Neural cell (in vitro differentiated cells): ENCODE measurements at regions not wholly inside any gene's neighbourhood (a gene's known extent, or its start where the extent isn't known, plus 50 kb on each side); places are given as distances from the start of the nearest gene placed in this dataset.

Experiments used
- EP300 ChIP-seq: fragments of 450-650 bp; conservative IDR thresholded peaks from 2 replicates; pipeline ENCODE4 v1.6.1; 2014; ENCODE audit warnings: antibody characterized with exemption, mild to moderate bottlenecking, moderate library complexity; ENCODE audit not compliant: poor library complexity, severe bottlenecking
- EZH2 ChIP-seq: fragments of 200-600, 300-800 bp; shearing (Covaris generic), sonication (generic); IDR thresholded peaks from 2 replicates; pipeline ENCODE4 v1.6.1; 2014; ENCODE audit warnings: antibody characterized with exemption, low read length, borderline replicate concordance, mild to moderate bottlenecking; ENCODE audit not compliant: insufficient read depth, poor library complexity, severe bottlenecking
- MXI1 ChIP-seq: fragments of 450-650 bp; conservative IDR thresholded peaks from 2 replicates; pipeline ENCODE4 v1.6.1; 2014; ENCODE audit warnings: antibody characterized with exemption, mild to moderate bottlenecking; ENCODE audit not compliant: poor library complexity, severe bottlenecking
- POLR2AphosphoS5 ChIP-seq: IDR thresholded peaks from 2 replicates; pipeline ENCODE4 v1.6.1; 2012
- TF ChIP-seq, protein P1 (sequence below): fragments of 450-650 bp; IDR thresholded peaks from 2 replicates; pipeline ENCODE4 v1.5.1; 2014; ENCODE audit warnings: antibody characterized with exemption, mild to moderate bottlenecking, moderate library complexity; ENCODE audit not compliant: poor library complexity, severe bottlenecking
- TF ChIP-seq, protein P2 (sequence below): IDR thresholded peaks from 2 replicates; pipeline ENCODE4 v1.6.1; 2012; ENCODE audit warnings: borderline replicate concordance

DNA sequence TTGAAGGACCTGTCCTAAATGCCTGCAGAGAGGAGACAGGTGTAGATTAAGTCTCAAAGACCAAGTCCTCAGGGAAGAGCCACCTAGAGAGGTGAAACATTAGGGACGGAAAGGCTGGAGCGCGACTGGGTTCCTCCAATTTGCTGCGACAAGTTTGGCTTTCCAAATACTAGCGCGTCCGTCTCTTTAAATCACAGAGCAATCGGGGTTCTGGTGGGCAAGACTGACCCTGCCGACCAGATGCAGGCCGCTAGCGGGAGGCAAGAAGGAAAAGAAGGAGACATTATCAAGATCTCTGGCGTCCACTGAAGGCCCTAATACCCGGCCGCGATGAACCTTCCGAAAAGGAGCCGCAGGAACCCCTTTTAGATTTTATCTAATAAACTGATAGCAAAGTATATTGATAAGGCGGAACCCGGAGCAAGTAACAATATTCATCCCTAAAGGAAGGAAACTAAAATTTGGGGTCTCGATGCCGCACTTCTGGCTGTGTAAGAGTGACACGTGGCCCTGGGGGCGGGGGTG, 128.2 kb upstream of the C11orf58 start:
- TF ChIP-seq EP300 (no peak), EZH2 (no peak), MXI1 (no peak), POLR2AphosphoS5 (no peak)
- TF ChIP-seq, protein P1, sequence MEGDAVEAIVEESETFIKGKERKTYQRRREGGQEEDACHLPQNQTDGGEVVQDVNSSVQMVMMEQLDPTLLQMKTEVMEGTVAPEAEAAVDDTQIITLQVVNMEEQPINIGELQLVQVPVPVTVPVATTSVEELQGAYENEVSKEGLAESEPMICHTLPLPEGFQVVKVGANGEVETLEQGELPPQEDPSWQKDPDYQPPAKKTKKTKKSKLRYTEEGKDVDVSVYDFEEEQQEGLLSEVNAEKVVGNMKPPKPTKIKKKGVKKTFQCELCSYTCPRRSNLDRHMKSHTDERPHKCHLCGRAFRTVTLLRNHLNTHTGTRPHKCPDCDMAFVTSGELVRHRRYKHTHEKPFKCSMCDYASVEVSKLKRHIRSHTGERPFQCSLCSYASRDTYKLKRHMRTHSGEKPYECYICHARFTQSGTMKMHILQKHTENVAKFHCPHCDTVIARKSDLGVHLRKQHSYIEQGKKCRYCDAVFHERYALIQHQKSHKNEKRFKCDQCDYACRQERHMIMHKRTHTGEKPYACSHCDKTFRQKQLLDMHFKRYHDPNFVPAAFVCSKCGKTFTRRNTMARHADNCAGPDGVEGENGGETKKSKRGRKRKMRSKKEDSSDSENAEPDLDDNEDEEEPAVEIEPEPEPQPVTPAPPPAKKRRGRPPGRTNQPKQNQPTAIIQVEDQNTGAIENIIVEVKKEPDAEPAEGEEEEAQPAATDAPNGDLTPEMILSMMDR: no peak
- TF ChIP-seq, protein P2, sequence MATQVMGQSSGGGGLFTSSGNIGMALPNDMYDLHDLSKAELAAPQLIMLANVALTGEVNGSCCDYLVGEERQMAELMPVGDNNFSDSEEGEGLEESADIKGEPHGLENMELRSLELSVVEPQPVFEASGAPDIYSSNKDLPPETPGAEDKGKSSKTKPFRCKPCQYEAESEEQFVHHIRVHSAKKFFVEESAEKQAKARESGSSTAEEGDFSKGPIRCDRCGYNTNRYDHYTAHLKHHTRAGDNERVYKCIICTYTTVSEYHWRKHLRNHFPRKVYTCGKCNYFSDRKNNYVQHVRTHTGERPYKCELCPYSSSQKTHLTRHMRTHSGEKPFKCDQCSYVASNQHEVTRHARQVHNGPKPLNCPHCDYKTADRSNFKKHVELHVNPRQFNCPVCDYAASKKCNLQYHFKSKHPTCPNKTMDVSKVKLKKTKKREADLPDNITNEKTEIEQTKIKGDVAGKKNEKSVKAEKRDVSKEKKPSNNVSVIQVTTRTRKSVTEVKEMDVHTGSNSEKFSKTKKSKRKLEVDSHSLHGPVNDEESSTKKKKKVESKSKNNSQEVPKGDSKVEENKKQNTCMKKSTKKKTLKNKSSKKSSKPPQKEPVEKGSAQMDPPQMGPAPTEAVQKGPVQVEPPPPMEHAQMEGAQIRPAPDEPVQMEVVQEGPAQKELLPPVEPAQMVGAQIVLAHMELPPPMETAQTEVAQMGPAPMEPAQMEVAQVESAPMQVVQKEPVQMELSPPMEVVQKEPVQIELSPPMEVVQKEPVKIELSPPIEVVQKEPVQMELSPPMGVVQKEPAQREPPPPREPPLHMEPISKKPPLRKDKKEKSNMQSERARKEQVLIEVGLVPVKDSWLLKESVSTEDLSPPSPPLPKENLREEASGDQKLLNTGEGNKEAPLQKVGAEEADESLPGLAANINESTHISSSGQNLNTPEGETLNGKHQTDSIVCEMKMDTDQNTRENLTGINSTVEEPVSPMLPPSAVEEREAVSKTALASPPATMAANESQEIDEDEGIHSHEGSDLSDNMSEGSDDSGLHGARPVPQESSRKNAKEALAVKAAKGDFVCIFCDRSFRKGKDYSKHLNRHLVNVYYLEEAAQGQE: no peak
